ENCODE measurements at regions not wholly inside any gene's neighbourhood (a gene's known extent, or its start where the extent isn't known, plus 50 kb on each side); places are given as distances from the start of the nearest gene placed in this dataset.
A peak's percentile ranks its signal among the peaks of the same experiment; 100 is the strongest.

GRCh38 chr4:156654410-156654809, 317.2 kb downstream of the PDGFC start:
- DNase-seq (ENCODE audit: low read depth) = no peak

- no peak for DNase-seq (ENCODE audit: low read depth)
Observed at GRCh38 chr4:156643826-156644225, 327.8 kb downstream of the PDGFC start.

GRCh38 chr4:156642161-156642560, 329.4 kb downstream of the PDGFC start:
- DNase-seq (ENCODE audit: low read depth) = no peak

GRCh38 chr4:156638925-156639605, 332.5 kb downstream of the PDGFC start:
- no peak for DNase-seq (ENCODE audit: low read depth)

- DNase-seq (ENCODE audit: low read depth) = no peak
Observed at GRCh38 chr4:156638334-156638733, 333.3 kb downstream of the PDGFC start.

- DNase-seq (ENCODE audit: low read depth) = no peak
Observed at GRCh38 chr4:156636381-156636780, 335.2 kb downstream of the PDGFC start.

GRCh38 chr4:156635051-156635450, 336.5 kb downstream of the PDGFC start:
- DNase-seq (ENCODE audit: low read depth) = no peak

GRCh38 chr4:156634612-156635011, 337.0 kb downstream of the PDGFC start:
- no peak for DNase-seq (ENCODE audit: low read depth)

- DNase-seq (ENCODE audit: low read depth) = no peak
Observed at GRCh38 chr4:156633847-156634246, 337.8 kb downstream of the PDGFC start.

GRCh38 chr4:156628858-156629257, 342.7 kb downstream of the PDGFC start:
- DNase-seq (ENCODE audit: low read depth) = no peak

- no peak for DNase-seq (ENCODE audit: low read depth)
Observed at GRCh38 chr4:156623376-156623775, 348.2 kb downstream of the PDGFC start.

- DNase-seq (ENCODE audit: low read depth) = no peak
Observed at GRCh38 chr4:156620786-156621185, 350.8 kb downstream of the PDGFC start.

GRCh38 chr4:156619154-156619934, 352.3 kb downstream of the PDGFC start:
- no peak for DNase-seq (ENCODE audit: low read depth)

- peak; percentile 45 for DNase-seq (ENCODE audit: low read depth)
Observed at GRCh38 chr4:156615066-156615531, 356.5 kb downstream of the PDGFC start.

- no peak for DNase-seq (ENCODE audit: low read depth)
Observed at GRCh38 chr4:156614536-156614935, 357.1 kb downstream of the PDGFC start.

- no peak for DNase-seq (ENCODE audit: low read depth)
Observed at GRCh38 chr4:156609421-156609820, 362.2 kb downstream of the PDGFC start.

GRCh38 chr4:156608651-156609050, 362.9 kb downstream of the PDGFC start:
- DNase-seq (ENCODE audit: low read depth) = no peak

GRCh38 chr4:156607478-156607857, 364.1 kb downstream of the PDGFC start:
- DNase-seq (ENCODE audit: low read depth) = no peak

- DNase-seq (ENCODE audit: low read depth) = no peak
Observed at GRCh38 chr4:156606554-156607477, 364.8 kb downstream of the PDGFC start.

- no peak for DNase-seq (ENCODE audit: low read depth)
Observed at GRCh38 chr4:156598138-156598681, 373.4 kb downstream of the PDGFC start.

- no peak for DNase-seq (ENCODE audit: low read depth)
Observed at GRCh38 chr4:156596706-156597329, 374.8 kb downstream of the PDGFC start.

GRCh38 chr4:156596026-156596425, 375.6 kb downstream of the PDGFC start:
- no peak for DNase-seq (ENCODE audit: low read depth)

Data from HS-5 (cell line).